GM12875 (cell line): ENCODE measurements at regions not wholly inside any gene's neighbourhood (a gene's known extent, or its start where the extent isn't known, plus 50 kb on each side); places are given as distances from the start of the nearest gene placed in this dataset.

Experiments
- H3K4me3 ChIP-seq: one replicate; pipeline ENCODE4 v1.5.1; 2011; ENCODE audit warnings: low read depth, low read length, control low read depth
- CTCF ChIP-seq: IDR thresholded peaks from 2 replicates; pipeline ENCODE4 v1.5.1; 2011; ENCODE audit warnings: low read depth, mild to moderate bottlenecking, control low read depth, inconsistent platforms, low read length, moderate library complexity, borderline replicate concordance; ENCODE audit not compliant: insufficient read depth

GRCh38 chr2:33775306-33775705 lies 176.2 kb upstream of the FAM98A start:
- TF ChIP-seq CTCF = no peak
- H3K4me3 ChIP-seq = no peak overlapping the region

- no peak overlapping the region for H3K4me3 ChIP-seq
- TF ChIP-seq CTCF = no peak
These were observed 170.9 kb upstream of the FAM98A start for GRCh38 chr2:33770023-33770422.

- TF ChIP-seq CTCF = no peak
- H3K4me3 ChIP-seq = no peak overlapping the region
These were observed 167.1 kb upstream of the FAM98A start for GRCh38 chr2:33766175-33766574.

GRCh38 chr2:33765122-33765521 lies 166.0 kb upstream of the FAM98A start:
- H3K4me3 ChIP-seq = no peak overlapping the region
- no peak for TF ChIP-seq CTCF

- TF ChIP-seq CTCF = no peak
- H3K4me3 ChIP-seq = no peak overlapping the region
These were observed 165.5 kb upstream of the FAM98A start for GRCh38 chr2:33764551-33764950.

GRCh38 chr2:33763671-33764310 lies 164.7 kb upstream of the FAM98A start:
- TF ChIP-seq CTCF = no peak

GRCh38 chr2:33762636-33763035 lies 163.5 kb upstream of the FAM98A start:
- no peak overlapping the region for H3K4me3 ChIP-seq
- no peak for TF ChIP-seq CTCF

More at GRCh38 chr2:33763671-33764310, 164.7 kb upstream of the FAM98A start:
- H3K4me3 ChIP-seq = no peak overlapping the region
